Astrocyte (in vitro differentiated cells and primary cell): ENCODE measurements at regions not wholly inside any gene's neighbourhood (a gene's known extent, or its start where the extent isn't known, plus 50 kb on each side); places are given as distances from the start of the nearest gene placed in this dataset.

ENCODE experiments used
- DNase-seq: peaks from one replicate; pipeline ENCODE4 v3.0.0-alpha.2; 2010; ENCODE audit warnings: low read depth
- FAIRE-seq: peaks from 2 replicates; lab custom pipeline; 2011; peaks lifted over from hg19 to GRCh38; lab: Jason Lieb, UNC
- H2AFZ ChIP-seq: 2 replicates; pipeline ENCODE4 v1.6.0; 2012; ENCODE audit warnings: low read depth, low read length, inconsistent platforms
- H3K27ac ChIP-seq: 2 replicates; pipeline ENCODE4 v1.5.1; 2011; ENCODE audit warnings: low read depth, low read length, inconsistent platforms
- H3K27me3 ChIP-seq: 2 replicates; pipeline ENCODE4 v1.6.0; 2011; ENCODE audit warnings: low read length, inconsistent platforms; ENCODE audit not compliant: insufficient read depth
- H3K36me3 ChIP-seq: 2 replicates; pipeline ENCODE4 v1.5.1; 2011; ENCODE audit warnings: low read length, inconsistent platforms; ENCODE audit not compliant: insufficient read depth
- H3K4me1 ChIP-seq: 2 replicates; pipeline ENCODE4 v1.5.1; 2011; ENCODE audit warnings: low read length, inconsistent platforms; ENCODE audit not compliant: insufficient read depth
- H3K4me2 ChIP-seq: 2 replicates; pipeline ENCODE4 v1.6.0; 2012; ENCODE audit warnings: low read length, inconsistent platforms
- H3K4me3 ChIP-seq: 2 replicates; pipeline ENCODE4 v1.5.1; 2011; ENCODE audit warnings: low read depth, mild to moderate bottlenecking, low read length, inconsistent platforms; ENCODE audit not compliant: insufficient read depth
- H3K79me2 ChIP-seq: 2 replicates; pipeline ENCODE4 v1.6.0; 2012; ENCODE audit warnings: mild to moderate bottlenecking, low read length, inconsistent platforms; ENCODE audit not compliant: insufficient read depth
- H3K9ac ChIP-seq: 2 replicates; pipeline ENCODE4 v1.6.0; 2012; ENCODE audit warnings: mild to moderate bottlenecking, low read length, inconsistent platforms
- H3K9me3 ChIP-seq: 2 replicates; pipeline ENCODE4 v1.5.1; 2012; ENCODE audit warnings: low read depth, mild to moderate bottlenecking, low read length, inconsistent platforms; ENCODE audit not compliant: insufficient read depth
- H4K20me1 ChIP-seq: 2 replicates; pipeline ENCODE4 v1.6.0; 2012; ENCODE audit warnings: low read length, inconsistent platforms; ENCODE audit not compliant: insufficient read depth
- H3K27ac Mint-ChIP-seq: one replicate; pipeline ENCODE4 v1.8.0; 2021; ENCODE audit warnings: mild to moderate bottlenecking, mixed read lengths; ENCODE audit not compliant: unreplicated experiment
- H3K27me3 Mint-ChIP-seq: one replicate; pipeline ENCODE4 v1.8.0; 2021; ENCODE audit warnings: low read depth, mixed read lengths; ENCODE audit not compliant: unreplicated experiment
- H3K36me3 Mint-ChIP-seq: one replicate; pipeline ENCODE4 v1.8.0; 2021; ENCODE audit warnings: low read depth, mixed read lengths; ENCODE audit not compliant: unreplicated experiment
- H3K4me1 Mint-ChIP-seq: one replicate; pipeline ENCODE4 v1.8.0; 2021; ENCODE audit warnings: low read depth, mixed read lengths; ENCODE audit not compliant: unreplicated experiment
- H3K4me3 Mint-ChIP-seq: one replicate; pipeline ENCODE4 v1.8.0; 2021; ENCODE audit warnings: mild to moderate bottlenecking, moderate library complexity, mixed read lengths; ENCODE audit not compliant: unreplicated experiment
- H3K9me3 Mint-ChIP-seq: one replicate; pipeline ENCODE4 v1.8.0; 2021; ENCODE audit warnings: mild to moderate bottlenecking, mixed read lengths; ENCODE audit not compliant: unreplicated experiment
- EZH2 ChIP-seq: IDR thresholded peaks from 2 replicates; pipeline ENCODE4 v1.6.1; 2012; ENCODE audit warnings: mild to moderate bottlenecking, low read length, inconsistent platforms; ENCODE audit not compliant: insufficient read depth
- TF ChIP-seq, protein P1 (sequence below): IDR thresholded peaks from 2 replicates; pipeline ENCODE4 v1.5.1; 2011; ENCODE audit warnings: low read depth, mild to moderate bottlenecking, inconsistent platforms, low read length, moderate library complexity; ENCODE audit not compliant: insufficient read depth

DNA sequence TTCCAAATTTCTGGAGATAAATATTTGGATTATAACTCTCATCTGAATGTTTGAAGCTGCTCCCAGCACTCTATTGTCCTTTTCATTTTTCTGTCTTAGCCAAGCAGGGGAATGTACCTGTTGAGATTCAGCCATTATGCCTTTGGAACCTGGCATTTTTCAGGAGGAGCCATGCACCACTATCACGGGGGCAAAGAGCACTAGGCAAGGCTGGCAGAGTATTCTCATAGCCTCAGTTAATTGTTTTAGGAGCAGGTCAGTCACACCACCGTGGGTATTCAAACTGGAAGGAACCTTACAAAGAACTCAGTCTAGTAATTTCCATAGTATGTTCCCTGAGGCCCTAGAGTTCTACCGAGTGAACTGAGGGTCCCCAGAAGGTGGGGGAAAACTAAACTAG is 348.9 kb downstream of the TMEM114 start:
- no peak for DNase-seq
- peaks cover 4% of the 10 kb centered on the region for H3K27me3 Mint-ChIP-seq

DNA sequence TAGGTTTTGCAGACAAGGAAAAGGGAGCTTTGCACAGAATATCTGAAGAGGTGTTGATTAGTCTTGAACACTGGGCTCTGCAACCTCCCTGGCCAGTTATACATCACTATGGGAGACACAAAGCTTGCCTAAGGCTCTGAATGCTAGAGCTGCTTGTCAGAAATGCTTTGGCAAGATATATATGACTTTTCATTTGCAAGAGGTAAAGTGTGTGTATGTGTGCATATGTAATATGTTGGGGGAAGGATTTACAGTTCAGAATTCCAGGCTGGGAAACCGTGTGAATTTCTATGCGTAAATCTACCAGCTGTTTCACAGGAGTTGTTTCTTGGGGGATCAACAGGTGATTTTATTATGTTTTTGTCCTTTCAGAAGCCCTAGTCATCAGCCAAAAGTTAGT is 350.9 kb downstream of the TMEM114 start:
- no peaks in the 10 kb centered on the region for H3K36me3 Mint-ChIP-seq
- Histone ChIP-seq H2AFZ (no peak overlapping the region), H3K4me1 (no peaks in the 10 kb centered on the region), H3K36me3 (no peaks in the 10 kb centered on the region), H3K27ac (no peak overlapping the region), H3K27me3 (no peaks in the 10 kb centered on the region), H3K4me2 (no peak overlapping the region), H3K9ac (no peak overlapping the region), H3K4me3 (no peak overlapping the region), H3K9me3 (peaks cover 3% of the 10 kb centered on the region), H3K79me2 (no peaks in the 10 kb centered on the region), H4K20me1 (no peaks in the 10 kb centered on the region)
- no peak for DNase-seq
- peaks cover 4% of the 10 kb centered on the region for H3K27me3 Mint-ChIP-seq
- H3K4me1 Mint-ChIP-seq = no peaks in the 10 kb centered on the region
- H3K9me3 Mint-ChIP-seq = peaks cover 5% of the 10 kb centered on the region
- no peak overlapping the region for H3K27ac Mint-ChIP-seq
- H3K4me3 Mint-ChIP-seq = no peak overlapping the region
- TF ChIP-seq EZH2 = no peak
- TF ChIP-seq, protein P1, sequence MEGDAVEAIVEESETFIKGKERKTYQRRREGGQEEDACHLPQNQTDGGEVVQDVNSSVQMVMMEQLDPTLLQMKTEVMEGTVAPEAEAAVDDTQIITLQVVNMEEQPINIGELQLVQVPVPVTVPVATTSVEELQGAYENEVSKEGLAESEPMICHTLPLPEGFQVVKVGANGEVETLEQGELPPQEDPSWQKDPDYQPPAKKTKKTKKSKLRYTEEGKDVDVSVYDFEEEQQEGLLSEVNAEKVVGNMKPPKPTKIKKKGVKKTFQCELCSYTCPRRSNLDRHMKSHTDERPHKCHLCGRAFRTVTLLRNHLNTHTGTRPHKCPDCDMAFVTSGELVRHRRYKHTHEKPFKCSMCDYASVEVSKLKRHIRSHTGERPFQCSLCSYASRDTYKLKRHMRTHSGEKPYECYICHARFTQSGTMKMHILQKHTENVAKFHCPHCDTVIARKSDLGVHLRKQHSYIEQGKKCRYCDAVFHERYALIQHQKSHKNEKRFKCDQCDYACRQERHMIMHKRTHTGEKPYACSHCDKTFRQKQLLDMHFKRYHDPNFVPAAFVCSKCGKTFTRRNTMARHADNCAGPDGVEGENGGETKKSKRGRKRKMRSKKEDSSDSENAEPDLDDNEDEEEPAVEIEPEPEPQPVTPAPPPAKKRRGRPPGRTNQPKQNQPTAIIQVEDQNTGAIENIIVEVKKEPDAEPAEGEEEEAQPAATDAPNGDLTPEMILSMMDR = no peak
- FAIRE-seq = no peak

More for the DNA sequence above, 348.9 kb downstream of the TMEM114 start:
- no peak for TF ChIP-seq EZH2
- Mint-ChIP-seq H3K4me1 (peaks cover 3% of the 10 kb centered on the region), H3K36me3 (no peaks in the 10 kb centered on the region), H3K9me3 (no peaks in the 10 kb centered on the region), H3K4me3 (no peak overlapping the region), H3K27ac (no peak overlapping the region)
- no peak for FAIRE-seq
- Histone ChIP-seq H3K79me2 (no peaks in the 10 kb centered on the region), H3K4me2 (no peak overlapping the region), H2AFZ (no peak overlapping the region), H3K4me3 (no peak overlapping the region), H3K27me3 (no peaks in the 10 kb centered on the region), H3K9ac (no peak overlapping the region), H3K27ac (no peak overlapping the region), H3K36me3 (no peaks in the 10 kb centered on the region), H4K20me1 (no peaks in the 10 kb centered on the region), H3K4me1 (no peaks in the 10 kb centered on the region), H3K9me3 (no peaks in the 10 kb centered on the region)

DNA sequence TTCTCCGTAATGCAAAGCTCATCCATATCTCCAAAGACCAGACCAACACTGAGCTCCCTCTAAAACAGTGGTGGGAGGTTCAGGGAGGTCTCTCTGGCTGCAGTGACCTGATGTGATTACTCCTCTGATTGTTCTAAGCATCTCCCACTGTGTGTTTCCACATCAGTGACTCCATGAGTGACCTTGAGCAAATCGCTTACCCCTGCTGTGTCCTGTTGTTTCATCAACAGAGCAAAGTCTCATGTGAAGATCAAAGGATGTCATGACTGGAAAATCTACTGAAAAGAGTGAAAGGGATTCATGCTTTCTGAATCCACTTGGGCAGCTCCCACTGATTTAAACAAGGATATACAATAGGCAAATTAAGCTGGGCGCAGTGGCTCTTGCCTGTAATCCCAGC is 352.9 kb downstream of the TMEM114 start:
- Histone ChIP-seq H3K9ac (no peak overlapping the region), H2AFZ (no peak overlapping the region), H3K36me3 (no peaks in the 10 kb centered on the region), H3K27ac (no peak overlapping the region), H3K4me3 (no peak overlapping the region), H3K79me2 (no peaks in the 10 kb centered on the region), H3K27me3 (no peaks in the 10 kb centered on the region), H4K20me1 (no peaks in the 10 kb centered on the region), H3K9me3 (peaks cover 3% of the 10 kb centered on the region), H3K4me2 (no peak overlapping the region), H3K4me1 (no peaks in the 10 kb centered on the region)
- TF ChIP-seq, protein P1 = no peak
- TF ChIP-seq EZH2 = no peak
- Mint-ChIP-seq H3K36me3 (no peaks in the 10 kb centered on the region), H3K4me3 (no peak overlapping the region), H3K27me3 (peaks cover 7% of the 10 kb centered on the region), H3K9me3 (peaks cover 5% of the 10 kb centered on the region), H3K4me1 (no peaks in the 10 kb centered on the region), H3K27ac (no peak overlapping the region)
- FAIRE-seq (no peak), DNase-seq (no peak)
